MCF 10A (cell line): ENCODE measurements at regions not wholly inside any gene's neighbourhood (a gene's known extent, or its start where the extent isn't known, plus 50 kb on each side); places are given as distances from the start of the nearest gene placed in this dataset.
A peak's percentile ranks its signal among the peaks of the same experiment; 100 is the strongest.

ENCODE experiments used
- BruUV-seq: library from RNA; stranded (reverse); fragments of 400-500 nt; replicated peaks from 2 replicates; lab custom pipeline; 2021; lab: Mats Ljungman, UMichigan
- CTCF ChIA-PET: fragments of 300-600 bp; sonication (Branson Sonifier 250); formaldehyde crosslinking; extraction: SDS; loops from one replicate; lab custom pipeline; 2021; ENCODE audit warnings: antibody characterized with exemption, inconsistent platforms; lab: Yijun Ruan, JAX
- POLR2A ChIA-PET: fragments of 300-600, 350-650 bp; sonication (Branson Sonifier 250); formaldehyde crosslinking; extraction: SDS; loops from one replicate; lab custom pipeline; 2020; ENCODE audit warnings: antibody characterized with exemption, inconsistent platforms; lab: Yijun Ruan, JAX
- DNase-seq: peaks from one replicate; pipeline ENCODE4 v3.0.0-alpha.2; 2018; ENCODE audit not compliant: unreplicated experiment
- H3K27ac Mint-ChIP-seq: one replicate; pipeline ENCODE4 v1.8.0; 2022; ENCODE audit warnings: mild to moderate bottlenecking, low read depth, mixed read lengths; ENCODE audit not compliant: unreplicated experiment
- H3K27me3 Mint-ChIP-seq: one replicate; pipeline ENCODE4 v1.8.0; 2022; ENCODE audit warnings: mixed read lengths; ENCODE audit not compliant: insufficient read depth, unreplicated experiment
- H3K36me3 Mint-ChIP-seq: one replicate; pipeline ENCODE4 v1.8.0; 2022; ENCODE audit warnings: mild to moderate bottlenecking, moderate library complexity, mixed read lengths; ENCODE audit not compliant: insufficient read depth, unreplicated experiment
- H3K4me1 Mint-ChIP-seq: one replicate; pipeline ENCODE4 v1.8.0; 2022; ENCODE audit warnings: mixed read lengths; ENCODE audit not compliant: insufficient read depth, unreplicated experiment
- H3K4me3 Mint-ChIP-seq: one replicate; pipeline ENCODE4 v1.8.0; 2022; ENCODE audit warnings: mild to moderate bottlenecking, moderate library complexity, mixed read lengths; ENCODE audit not compliant: unreplicated experiment
- H3K9me3 Mint-ChIP-seq: one replicate; pipeline ENCODE4 v1.8.0; 2022; ENCODE audit warnings: mixed read lengths; ENCODE audit not compliant: unreplicated experiment
- intact Hi-C: fragments of 100-400 bp; cut with micrococcal nuclease; formaldehyde crosslinking; loops from 2 replicates; pipeline ENCODE4 v1.14.1; 2022
- TF ChIP-seq, protein P1 (sequence below): fragments of 200-600 bp; IDR thresholded peaks from one replicate; pipeline ENCODE4 v1.8.0; 2022; ENCODE audit warnings: antibody characterized with exemption, mild to moderate bottlenecking; ENCODE audit not compliant: unreplicated experiment

DNA sequence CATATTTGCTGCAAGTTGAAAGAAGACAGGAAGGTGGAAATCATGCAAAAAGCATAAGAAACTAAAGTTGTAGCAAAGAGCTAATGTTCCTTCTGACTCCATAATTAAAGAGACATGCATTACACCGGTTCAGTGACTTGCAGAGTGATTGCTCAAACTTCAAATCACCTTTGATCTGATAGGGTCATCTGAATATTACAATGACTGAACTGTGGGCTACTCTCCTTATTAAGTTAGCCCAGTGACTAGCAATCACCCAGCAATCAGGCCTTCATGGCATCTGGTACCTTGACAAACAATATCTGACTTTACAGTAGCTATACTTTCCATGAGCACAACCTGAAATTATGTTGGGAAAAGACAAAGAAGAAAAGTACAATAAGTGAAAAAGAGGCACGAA is 84.9 kb downstream of the NREP start:
- POLR2A ChIA-PET = interaction anchor here (1.1 to 2.7 kb wide), 3 partner anchors 9 to 23 kb away, joined by 3 to 14 read pairs (median 6); no protein-coding TSS in a partner anchor
- no peak overlapping the region for H3K4me3 Mint-ChIP-seq
- TF ChIP-seq, protein P1, sequence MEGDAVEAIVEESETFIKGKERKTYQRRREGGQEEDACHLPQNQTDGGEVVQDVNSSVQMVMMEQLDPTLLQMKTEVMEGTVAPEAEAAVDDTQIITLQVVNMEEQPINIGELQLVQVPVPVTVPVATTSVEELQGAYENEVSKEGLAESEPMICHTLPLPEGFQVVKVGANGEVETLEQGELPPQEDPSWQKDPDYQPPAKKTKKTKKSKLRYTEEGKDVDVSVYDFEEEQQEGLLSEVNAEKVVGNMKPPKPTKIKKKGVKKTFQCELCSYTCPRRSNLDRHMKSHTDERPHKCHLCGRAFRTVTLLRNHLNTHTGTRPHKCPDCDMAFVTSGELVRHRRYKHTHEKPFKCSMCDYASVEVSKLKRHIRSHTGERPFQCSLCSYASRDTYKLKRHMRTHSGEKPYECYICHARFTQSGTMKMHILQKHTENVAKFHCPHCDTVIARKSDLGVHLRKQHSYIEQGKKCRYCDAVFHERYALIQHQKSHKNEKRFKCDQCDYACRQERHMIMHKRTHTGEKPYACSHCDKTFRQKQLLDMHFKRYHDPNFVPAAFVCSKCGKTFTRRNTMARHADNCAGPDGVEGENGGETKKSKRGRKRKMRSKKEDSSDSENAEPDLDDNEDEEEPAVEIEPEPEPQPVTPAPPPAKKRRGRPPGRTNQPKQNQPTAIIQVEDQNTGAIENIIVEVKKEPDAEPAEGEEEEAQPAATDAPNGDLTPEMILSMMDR = no peak
- no peaks in the 10 kb centered on the region for H3K36me3 Mint-ChIP-seq
- H3K27me3 Mint-ChIP-seq = no peaks in the 10 kb centered on the region
- intact Hi-C loops = no loop called here
- H3K4me1 Mint-ChIP-seq = peaks cover 32% of the 10 kb centered on the region
- CTCF ChIA-PET = interaction anchor here (0.7 kb wide), 2 partner anchors 9 to 24 kb away, joined by 3 read pairs; no protein-coding TSS in a partner anchor
- DNase-seq = no peak
- H3K27ac Mint-ChIP-seq = no peak overlapping the region
- H3K9me3 Mint-ChIP-seq = no peaks in the 10 kb centered on the region
- BruUV-seq = no TSS peak

DNA sequence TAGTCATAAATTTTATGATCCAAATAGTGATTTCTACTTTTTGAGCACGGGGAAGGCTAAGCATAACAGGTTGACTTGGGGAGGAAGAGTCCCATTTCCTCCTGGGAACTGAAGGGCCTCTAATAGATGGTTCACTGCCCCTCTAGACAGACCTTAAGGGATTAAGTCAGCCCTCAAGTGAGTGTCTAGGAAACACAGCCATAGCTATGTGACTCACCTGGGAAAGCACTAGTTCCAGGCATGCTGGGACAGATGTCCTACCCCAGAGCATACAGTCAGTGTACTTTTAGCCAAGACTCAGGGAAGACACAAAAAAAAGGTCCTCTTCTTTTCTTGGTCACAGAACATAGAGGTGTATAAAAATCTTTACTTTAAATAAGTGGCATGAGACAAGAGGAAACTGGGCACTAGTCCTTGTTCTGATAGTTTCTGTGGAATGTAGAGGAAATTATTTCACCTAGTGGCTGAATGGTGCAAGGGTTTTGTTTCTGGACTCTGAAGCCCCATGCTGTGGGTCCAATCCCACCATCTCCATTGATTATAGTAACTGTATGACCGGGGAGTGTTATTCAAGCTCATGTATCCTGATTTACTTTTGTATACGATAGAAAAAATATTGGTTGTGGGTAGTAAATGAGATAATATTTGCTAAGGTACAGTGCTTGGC is 86.0 kb downstream of the NREP start:
- DNase-seq = peak; percentile 79
- H3K9me3 Mint-ChIP-seq = no peaks in the 10 kb centered on the region
- TSS peak; percentile 83 for BruUV-seq
- ChIA-PET POLR2A (interaction anchor here (0.7 to 2.7 kb wide), 11 partner anchors 10 to 328 kb away, joined by 3 to 14 read pairs (median 4); no protein-coding TSS in a partner anchor), CTCF (interaction anchor here (0.6 to 1.4 kb wide), 9 partner anchors 11 to 519 kb away, joined by 3 to 5 read pairs (median 3); no protein-coding TSS in a partner anchor)
- peak overlapping the region; percentile 55 for H3K27ac Mint-ChIP-seq
- no peaks in the 10 kb centered on the region for H3K36me3 Mint-ChIP-seq
- peaks cover 21% of the 10 kb centered on the region for H3K4me1 Mint-ChIP-seq
- H3K4me3 Mint-ChIP-seq = no peak overlapping the region
- intact Hi-C loops = no loop called here
- H3K27me3 Mint-ChIP-seq = no peaks in the 10 kb centered on the region
- TF ChIP-seq, protein P1 = no peak

DNA sequence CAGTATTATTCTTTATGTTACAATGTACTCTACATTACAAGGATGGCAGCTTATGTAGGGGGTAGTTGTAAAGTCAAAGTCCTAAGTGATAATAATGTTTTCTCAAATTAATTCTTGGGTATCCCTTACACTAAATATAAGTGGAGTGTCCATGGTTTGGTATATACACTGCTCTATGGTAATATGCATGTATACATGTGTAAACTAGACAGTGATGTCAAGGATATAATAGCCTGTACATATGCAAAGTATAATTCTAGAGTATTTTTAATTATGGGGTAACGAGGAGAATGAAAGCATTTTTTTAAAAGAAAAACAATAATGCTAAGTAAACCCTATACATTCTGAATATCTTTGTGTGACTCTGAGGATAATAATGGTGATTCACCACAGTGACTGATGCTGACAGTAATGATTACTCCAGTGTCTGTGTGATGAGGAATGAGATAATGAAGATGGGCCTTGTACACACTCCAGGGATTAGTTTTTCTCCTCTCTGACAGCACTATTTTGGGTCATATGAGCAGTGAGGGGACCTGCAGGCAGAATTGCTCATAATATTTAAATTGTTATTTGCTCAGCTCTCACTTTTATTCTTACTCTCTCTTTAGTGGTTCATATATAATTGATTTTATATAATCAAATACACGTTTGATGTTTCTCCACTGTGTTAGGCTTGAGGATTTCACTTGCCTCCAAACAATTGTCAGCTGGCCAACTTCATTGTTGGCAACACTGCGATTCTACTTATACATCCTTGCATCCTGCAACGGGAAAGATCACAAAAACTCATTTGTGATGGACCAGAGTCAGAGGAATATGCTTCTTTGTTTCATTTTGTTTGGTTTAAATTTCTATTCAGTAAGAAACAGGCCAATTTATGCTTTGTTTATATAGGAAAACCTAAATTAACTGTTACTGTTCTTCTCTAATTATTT is 88.2 kb downstream of the NREP start:
- no peak for DNase-seq
- no TSS peak for BruUV-seq
- Mint-ChIP-seq H3K36me3 (no peaks in the 10 kb centered on the region), H3K4me3 (no peak overlapping the region), H3K4me1 (peaks cover 16% of the 10 kb centered on the region), H3K27ac (no peak overlapping the region), H3K9me3 (no peaks in the 10 kb centered on the region), H3K27me3 (no peaks in the 10 kb centered on the region)
- ChIA-PET POLR2A (interaction anchor here (0.6 to 1.1 kb wide), 6 partner anchors 9 to 516 kb away, joined by 3 to 5 read pairs (median 4); no protein-coding TSS in a partner anchor), CTCF (interaction anchor here (0.6 to 1.7 kb wide), 4 partner anchors 18 to 578 kb away, joined by 3 to 6 read pairs (median 4); no protein-coding TSS in a partner anchor)
- intact Hi-C loops = no loop called here
- TF ChIP-seq, protein P1 = no peak
